K562 (cell line): ENCODE measurements at regions not wholly inside any gene's neighbourhood (a gene's known extent, or its start where the extent isn't known, plus 50 kb on each side); places are given as distances from the start of the nearest gene placed in this dataset.

Experiments used
- BRF1 ChIP-seq: IDR thresholded peaks from 3 replicates; pipeline ENCODE4 v1.6.1; 2011; ENCODE audit warnings: borderline replicate concordance, mild to moderate bottlenecking; ENCODE audit not compliant: insufficient read length; ENCODE audit errors: extremely low read depth
- MCM2 ChIP-seq: fragments of 450-650 bp; IDR thresholded peaks from 2 replicates; pipeline ENCODE4 v1.6.1; 2017; ENCODE audit warnings: low read depth, mild to moderate bottlenecking
- NFATC3 ChIP-seq: fragments of 450-650 bp; IDR thresholded peaks from 2 replicates; pipeline ENCODE4 v1.6.1; 2017; ENCODE audit warnings: mild to moderate bottlenecking
- ZHX1 ChIP-seq: fragments of 150-350 bp; conservative IDR thresholded peaks from 2 replicates; pipeline ENCODE4 v1.6.1; 2014; ENCODE audit warnings: low read length
- ZNF354B ChIP-seq: fragments of 250-450 bp; sonication (Bioruptor Pico); IDR thresholded peaks from 2 replicates; pipeline ENCODE4 v1.4.0; 2020
- ZNF589 ChIP-seq: fragments of 200-800 bp; sonication (Bioruptor generic); IDR thresholded peaks from 2 replicates; pipeline ENCODE4 v1.6.1; 2016; ENCODE audit warnings: low read depth, missing genetic modification characterization, missing compliant biosample characterization
- TF ChIP-seq, protein P1 (sequence below): fragments of 250-450 bp; sonication (Bioruptor Pico); IDR thresholded peaks from 2 replicates; pipeline ENCODE4 v1.4.0; 2020; ENCODE audit warnings: mild to moderate bottlenecking, moderate library complexity
- TF ChIP-seq, protein P2 (sequence below): fragments of 250-450 bp; sonication (Bioruptor Pico); IDR thresholded peaks from 2 replicates; pipeline ENCODE4 v1.8.0; 2022; ENCODE audit warnings: inconsistent platforms, mild to moderate bottlenecking, moderate library complexity, borderline replicate concordance

GRCh38 chr5:167999182-167999581 lies 292.3 kb upstream of the WWC1 start (continued):
- TF ChIP-seq BRF1 (no peak), MCM2 (no peak), ZHX1 (no peak), NFATC3 (no peak), ZNF354B (CRISPR knock-in tag) (no peak), ZNF589 (CRISPR knock-in tag) (no peak)
- TF ChIP-seq, protein P1, sequence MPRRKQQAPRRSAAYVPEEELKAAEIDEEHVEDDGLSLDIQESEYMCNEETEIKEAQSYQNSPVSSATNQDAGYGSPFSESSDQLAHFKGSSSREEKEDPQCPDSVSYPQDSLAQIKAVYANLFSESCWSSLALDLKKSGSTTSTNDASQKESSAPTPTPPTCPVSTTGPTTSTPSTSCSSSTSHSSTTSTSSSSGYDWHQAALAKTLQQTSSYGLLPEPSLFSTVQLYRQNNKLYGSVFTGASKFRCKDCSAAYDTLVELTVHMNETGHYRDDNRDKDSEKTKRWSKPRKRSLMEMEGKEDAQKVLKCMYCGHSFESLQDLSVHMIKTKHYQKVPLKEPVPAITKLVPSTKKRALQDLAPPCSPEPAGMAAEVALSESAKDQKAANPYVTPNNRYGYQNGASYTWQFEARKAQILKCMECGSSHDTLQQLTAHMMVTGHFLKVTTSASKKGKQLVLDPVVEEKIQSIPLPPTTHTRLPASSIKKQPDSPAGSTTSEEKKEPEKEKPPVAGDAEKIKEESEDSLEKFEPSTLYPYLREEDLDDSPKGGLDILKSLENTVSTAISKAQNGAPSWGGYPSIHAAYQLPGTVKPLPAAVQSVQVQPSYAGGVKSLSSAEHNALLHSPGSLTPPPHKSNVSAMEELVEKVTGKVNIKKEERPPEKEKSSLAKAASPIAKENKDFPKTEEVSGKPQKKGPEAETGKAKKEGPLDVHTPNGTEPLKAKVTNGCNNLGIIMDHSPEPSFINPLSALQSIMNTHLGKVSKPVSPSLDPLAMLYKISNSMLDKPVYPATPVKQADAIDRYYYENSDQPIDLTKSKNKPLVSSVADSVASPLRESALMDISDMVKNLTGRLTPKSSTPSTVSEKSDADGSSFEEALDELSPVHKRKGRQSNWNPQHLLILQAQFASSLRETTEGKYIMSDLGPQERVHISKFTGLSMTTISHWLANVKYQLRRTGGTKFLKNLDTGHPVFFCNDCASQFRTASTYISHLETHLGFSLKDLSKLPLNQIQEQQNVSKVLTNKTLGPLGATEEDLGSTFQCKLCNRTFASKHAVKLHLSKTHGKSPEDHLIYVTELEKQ (CRISPR knock-in tag), result no peak
- TF ChIP-seq, protein P2, sequence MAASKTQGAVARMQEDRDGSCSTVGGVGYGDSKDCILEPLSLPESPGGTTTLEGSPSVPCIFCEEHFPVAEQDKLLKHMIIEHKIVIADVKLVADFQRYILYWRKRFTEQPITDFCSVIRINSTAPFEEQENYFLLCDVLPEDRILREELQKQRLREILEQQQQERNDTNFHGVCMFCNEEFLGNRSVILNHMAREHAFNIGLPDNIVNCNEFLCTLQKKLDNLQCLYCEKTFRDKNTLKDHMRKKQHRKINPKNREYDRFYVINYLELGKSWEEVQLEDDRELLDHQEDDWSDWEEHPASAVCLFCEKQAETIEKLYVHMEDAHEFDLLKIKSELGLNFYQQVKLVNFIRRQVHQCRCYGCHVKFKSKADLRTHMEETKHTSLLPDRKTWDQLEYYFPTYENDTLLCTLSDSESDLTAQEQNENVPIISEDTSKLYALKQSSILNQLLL, result no peak
